ENCODE measurements at regions not wholly inside any gene's neighbourhood (a gene's known extent, or its start where the extent isn't known, plus 50 kb on each side); places are given as distances from the start of the nearest gene placed in this dataset.
A peak's percentile ranks its signal among the peaks of the same experiment; 100 is the strongest.
"Not testable (repeated sequence)": the region's sequence is repeated elsewhere in the genome, so short reads cannot be mapped to it uniquely, and the experiment has no call there.

DNA sequence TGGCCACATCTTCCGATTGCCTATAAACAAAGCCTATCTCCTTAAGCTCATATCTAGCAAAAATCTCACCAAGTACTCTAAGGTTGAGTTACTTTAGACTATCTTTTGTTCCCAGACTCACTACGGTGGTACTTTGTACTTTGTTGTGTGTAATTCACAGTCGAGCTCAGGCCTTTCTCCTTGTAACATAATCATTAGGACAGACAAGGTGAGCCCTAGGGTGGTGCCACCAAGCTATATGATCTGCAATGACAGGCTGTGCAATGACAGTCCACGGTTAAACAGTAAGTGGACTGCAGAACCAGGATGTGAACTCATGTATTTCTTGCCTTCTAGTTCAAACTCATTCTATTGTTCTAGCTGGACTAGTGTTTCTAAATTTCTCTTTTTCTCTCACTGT, 132.2 kb downstream of the UBE2U start:
- H3K4me3 ChIP-seq (ENCODE audit: low read depth in 1 of 2, low read length in 2 of 2) = no peak overlapping the region
- 76 to 78% methylated on average over 4 of the region's 4 CpGs for WGBS, 2 donors
- no peaks in the 10 kb centered on the region for H3K9me3 ChIP-seq (ENCODE audit: control insufficient read depth in 2 of 2, insufficient read depth in 1 of 2, low read depth in 1 of 2, low read length in 1 of 2)
- no peak overlapping the region for H3K27ac ChIP-seq (ENCODE audit: low read depth in 2 of 2, low read length in 1 of 2)
- peaks cover 0 to 2% of the 10 kb centered on the region in 2 donors for H3K27me3 ChIP-seq (ENCODE audit: control insufficient read depth in 1 of 2, insufficient read depth in 2 of 2, low read length in 2 of 2)
- no peaks in the 10 kb centered on the region for H3K36me3 ChIP-seq (ENCODE audit: control insufficient read depth in 2 of 2, insufficient read depth in 2 of 2, low read length in 1 of 2)
- H3K4me1 ChIP-seq (ENCODE audit: control insufficient read depth in 2 of 2, insufficient read depth in 2 of 2, low read length in 1 of 2) = no peaks in the 10 kb centered on the region

GRCh38 chr1:64337475-64337874, 132.5 kb upstream of the CACHD1 start:
- Histone ChIP-seq H3K27me3 (ENCODE audit: control insufficient read depth in 1 of 2, insufficient read depth in 2 of 2, low read length in 2 of 2) (peaks cover 0 to 2% of the 10 kb centered on the region in 2 donors), H3K4me3 (ENCODE audit: low read depth in 1 of 2, low read length in 2 of 2) (no peak overlapping the region), H3K9me3 (ENCODE audit: control insufficient read depth in 2 of 2, insufficient read depth in 1 of 2, low read depth in 1 of 2, low read length in 1 of 2) (no peaks in the 10 kb centered on the region), H3K36me3 (ENCODE audit: control insufficient read depth in 2 of 2, insufficient read depth in 2 of 2, low read length in 1 of 2) (no peaks in the 10 kb centered on the region), H3K27ac (ENCODE audit: low read depth in 2 of 2, low read length in 1 of 2) (no peak overlapping the region), H3K4me1 (ENCODE audit: control insufficient read depth in 2 of 2, insufficient read depth in 2 of 2, low read length in 1 of 2) (no peaks in the 10 kb centered on the region)
- WGBS, 2 donors = 90% methylated on average over 4 of the region's 4 CpGs

DNA sequence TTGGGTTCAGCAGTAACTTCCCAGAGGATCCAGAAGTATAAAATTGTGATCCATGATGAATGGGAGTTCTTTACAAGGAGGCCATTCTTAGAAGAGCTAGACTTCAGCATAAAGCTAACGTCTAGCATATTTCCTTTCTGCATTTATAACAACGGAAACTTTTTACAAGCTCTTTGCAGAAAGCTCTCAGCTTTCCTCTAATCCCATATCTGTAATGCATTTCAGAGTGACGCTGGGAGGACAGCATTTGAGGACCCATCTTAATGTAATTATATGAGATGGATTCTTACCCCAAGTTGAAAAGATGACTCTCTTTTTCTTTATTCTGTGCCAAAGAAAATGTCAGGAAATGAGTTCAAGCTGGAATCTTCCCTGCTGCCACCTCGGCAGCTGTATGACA, 132.0 kb upstream of the CACHD1 start:
- WGBS, 2 donors = 59 to 62% methylated on average over 4 of the region's 4 CpGs
- Histone ChIP-seq H3K27ac (ENCODE audit: low read depth in 2 of 2, low read length in 1 of 2) (no peak overlapping the region), H3K4me1 (ENCODE audit: control insufficient read depth in 2 of 2, insufficient read depth in 2 of 2, low read length in 1 of 2) (no peaks in the 10 kb centered on the region), H3K9me3 (ENCODE audit: control insufficient read depth in 2 of 2, insufficient read depth in 1 of 2, low read depth in 1 of 2, low read length in 1 of 2) (no peaks in the 10 kb centered on the region), H3K27me3 (ENCODE audit: control insufficient read depth in 1 of 2, insufficient read depth in 2 of 2, low read length in 2 of 2) (peaks cover 0 to 2% of the 10 kb centered on the region in 2 donors), H3K36me3 (ENCODE audit: control insufficient read depth in 2 of 2, insufficient read depth in 2 of 2, low read length in 1 of 2) (no peaks in the 10 kb centered on the region), H3K4me3 (ENCODE audit: low read depth in 1 of 2, low read length in 2 of 2) (no peak overlapping the region)

GRCh38 chr1:64340361-64340760, 129.6 kb upstream of the CACHD1 start:
- Histone ChIP-seq H3K36me3 (ENCODE audit: control insufficient read depth in 2 of 2, insufficient read depth in 2 of 2, low read length in 1 of 2) (no peaks in the 10 kb centered on the region), H3K9me3 (ENCODE audit: control insufficient read depth in 2 of 2, insufficient read depth in 1 of 2, low read depth in 1 of 2, low read length in 1 of 2) (no peaks in the 10 kb centered on the region), H3K27me3 (ENCODE audit: control insufficient read depth in 1 of 2, insufficient read depth in 2 of 2, low read length in 2 of 2) (no peaks in the 10 kb centered on the region), H3K27ac (ENCODE audit: low read depth in 2 of 2, low read length in 1 of 2) (no peak overlapping the region), H3K4me1 (ENCODE audit: control insufficient read depth in 2 of 2, insufficient read depth in 2 of 2, low read length in 1 of 2) (no peaks in the 10 kb centered on the region), H3K4me3 (ENCODE audit: low read depth in 1 of 2, low read length in 2 of 2) (no peak overlapping the region)
- 90 to 93% methylated on average over 2 of the region's 2 CpGs for WGBS, 2 donors

DNA sequence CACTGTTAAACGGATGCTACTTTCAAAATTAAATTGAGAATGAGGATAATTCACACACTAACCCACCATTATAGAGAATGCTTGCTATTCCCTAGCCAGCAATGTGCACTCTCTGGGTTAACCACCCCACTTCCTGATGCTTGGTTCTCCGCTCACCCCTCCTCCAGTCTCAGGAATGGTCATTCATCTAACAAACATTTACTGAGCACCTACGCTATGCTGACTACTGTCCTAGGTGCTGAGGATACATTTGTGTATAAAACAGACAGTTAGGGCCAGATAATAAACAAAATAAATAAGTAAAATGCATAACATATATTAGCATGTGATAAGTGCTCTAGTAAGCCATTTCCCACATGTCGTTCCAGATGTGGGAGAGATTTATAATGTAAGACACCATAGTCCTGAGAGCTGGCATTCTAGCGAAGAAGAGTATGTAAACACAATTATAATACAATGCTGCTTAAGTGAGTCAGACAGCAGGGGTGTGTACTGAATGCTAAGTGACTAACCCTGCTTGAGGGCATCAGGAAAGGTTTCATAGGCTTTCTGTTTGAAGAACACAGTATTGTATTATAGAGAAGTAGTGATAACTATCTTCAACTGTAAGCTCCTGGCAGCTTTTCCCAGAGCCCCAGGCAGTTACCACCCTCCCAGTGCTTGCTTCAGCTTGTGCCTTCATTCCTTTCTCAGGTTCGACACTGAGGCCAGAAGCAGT, 126.7 kb upstream of the CACHD1 start:
- 49 to 58% methylated on average over 6 of the region's 6 CpGs for WGBS, 2 donors
- H3K9me3 ChIP-seq (ENCODE audit: control insufficient read depth in 2 of 2, insufficient read depth in 1 of 2, low read depth in 1 of 2, low read length in 1 of 2) = no peaks in the 10 kb centered on the region
- peak overlapping the region; percentile 14 to 83 for H3K27ac ChIP-seq (ENCODE audit: low read depth in 2 of 2, low read length in 1 of 2)
- H3K4me1 ChIP-seq (ENCODE audit: control insufficient read depth in 2 of 2, insufficient read depth in 2 of 2, low read length in 1 of 2) = no peaks in the 10 kb centered on the region
- no peaks in the 10 kb centered on the region for H3K36me3 ChIP-seq (ENCODE audit: control insufficient read depth in 2 of 2, insufficient read depth in 2 of 2, low read length in 1 of 2)
- H3K4me3 ChIP-seq (ENCODE audit: low read depth in 1 of 2, low read length in 2 of 2) = no peak overlapping the region
- no peaks in the 10 kb centered on the region for H3K27me3 ChIP-seq (ENCODE audit: control insufficient read depth in 1 of 2, insufficient read depth in 2 of 2, low read length in 2 of 2)

GRCh38 chr1:64343823-64344190, 126.1 kb upstream of the CACHD1 start:
- 36 to 56% methylated on average over 3 of the region's 3 CpGs for WGBS, 2 donors
- Histone ChIP-seq H3K27me3 (ENCODE audit: control insufficient read depth in 1 of 2, insufficient read depth in 2 of 2, low read length in 2 of 2) (no peaks in the 10 kb centered on the region), H3K27ac (ENCODE audit: low read depth in 2 of 2, low read length in 1 of 2) (peak overlapping the region; percentile 14 to 83), H3K4me1 (ENCODE audit: control insufficient read depth in 2 of 2, insufficient read depth in 2 of 2, low read length in 1 of 2) (no peaks in the 10 kb centered on the region), H3K4me3 (ENCODE audit: low read depth in 1 of 2, low read length in 2 of 2) (no peak overlapping the region), H3K9me3 (ENCODE audit: control insufficient read depth in 2 of 2, insufficient read depth in 1 of 2, low read depth in 1 of 2, low read length in 1 of 2) (no peaks in the 10 kb centered on the region), H3K36me3 (ENCODE audit: control insufficient read depth in 2 of 2, insufficient read depth in 2 of 2, low read length in 1 of 2) (no peaks in the 10 kb centered on the region)

DNA sequence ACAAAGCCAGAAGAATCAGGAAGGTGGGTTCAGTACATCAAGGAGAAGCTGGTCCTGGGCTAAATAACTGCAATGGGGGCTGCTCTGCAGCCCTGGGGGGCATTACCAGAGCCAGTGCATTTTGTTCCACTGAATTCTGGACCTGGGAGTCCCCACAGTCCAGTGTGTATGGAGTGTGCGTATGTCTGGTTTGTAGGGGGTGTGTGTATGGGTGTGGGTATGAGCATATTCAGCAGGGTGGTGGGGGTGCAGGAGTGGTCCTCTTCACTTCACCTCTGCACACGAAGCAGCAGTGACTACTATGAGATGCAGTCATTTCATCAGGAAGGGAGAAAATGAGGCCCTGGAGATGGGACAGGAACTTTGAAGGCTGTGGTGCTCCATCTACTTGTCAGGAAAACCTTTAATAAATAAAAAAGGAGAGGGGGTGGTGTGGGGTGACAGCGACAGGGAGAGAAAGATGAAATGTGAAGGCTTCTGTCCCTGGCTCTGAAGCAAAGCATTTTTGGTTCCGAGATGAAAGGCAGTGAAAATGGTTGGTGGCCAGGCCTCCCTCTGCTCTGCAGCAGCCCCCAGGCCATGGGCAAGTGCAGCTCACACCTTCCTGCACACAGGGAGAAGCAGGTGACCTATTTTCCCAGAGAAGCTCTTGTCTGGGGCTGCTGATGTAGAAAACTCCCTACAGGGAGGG, 121.5 kb upstream of the CACHD1 start:
- Histone ChIP-seq H3K4me1 (ENCODE audit: control insufficient read depth in 2 of 2, insufficient read depth in 2 of 2, low read length in 1 of 2) (no peaks in the 10 kb centered on the region), H3K27ac (ENCODE audit: low read depth in 2 of 2, low read length in 1 of 2) (no peak overlapping the region), H3K27me3 (ENCODE audit: control insufficient read depth in 1 of 2, insufficient read depth in 2 of 2, low read length in 2 of 2) (no peaks in the 10 kb centered on the region), H3K9me3 (ENCODE audit: control insufficient read depth in 2 of 2, insufficient read depth in 1 of 2, low read depth in 1 of 2, low read length in 1 of 2) (no peaks in the 10 kb centered on the region), H3K36me3 (ENCODE audit: control insufficient read depth in 2 of 2, insufficient read depth in 2 of 2, low read length in 1 of 2) (no peaks in the 10 kb centered on the region), H3K4me3 (ENCODE audit: low read depth in 1 of 2, low read length in 2 of 2) (no peak overlapping the region)
- WGBS, 2 donors = 67 to 72% methylated on average over 4 of the region's 4 CpGs

DNA sequence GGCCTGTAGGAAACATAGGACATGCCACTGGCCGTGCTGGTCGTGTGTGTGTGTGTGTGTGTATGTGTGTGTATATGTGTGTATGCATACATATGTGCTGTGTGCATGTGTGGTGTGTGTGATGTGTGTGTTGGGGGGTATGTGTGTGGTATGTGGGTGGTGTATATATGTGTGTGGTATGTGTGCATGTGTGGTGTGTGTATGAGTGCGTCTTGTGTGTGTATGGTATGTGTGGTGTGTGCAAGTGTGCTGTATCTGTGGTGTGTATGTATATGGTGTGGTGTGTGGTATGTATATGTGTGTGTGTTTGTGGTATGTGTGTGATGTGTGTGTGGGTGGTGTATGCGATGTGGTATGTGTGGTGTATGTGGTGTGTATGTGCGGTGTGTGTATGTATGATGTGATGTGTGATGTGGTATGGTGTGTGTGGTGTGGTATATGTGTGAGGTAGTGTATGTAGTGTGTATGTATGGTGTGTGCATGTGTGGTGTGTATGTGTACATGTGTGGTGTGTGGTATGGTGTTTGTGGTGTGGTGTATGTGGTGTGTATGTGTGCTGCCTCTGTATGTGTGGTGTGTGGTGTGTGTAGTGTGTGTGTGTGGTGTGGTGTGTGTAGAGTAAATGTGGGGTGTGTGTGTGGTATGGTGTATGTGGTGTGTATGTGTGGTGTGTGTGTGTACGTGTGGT, 120.8 kb upstream of the CACHD1 start:
- H3K9me3 ChIP-seq (ENCODE audit: control insufficient read depth in 2 of 2, insufficient read depth in 1 of 2, low read depth in 1 of 2, low read length in 1 of 2) = no peaks in the 10 kb centered on the region
- H3K36me3 ChIP-seq (ENCODE audit: control insufficient read depth in 2 of 2, insufficient read depth in 2 of 2, low read length in 1 of 2) = no peaks in the 10 kb centered on the region
- no peaks in the 10 kb centered on the region for H3K27me3 ChIP-seq (ENCODE audit: control insufficient read depth in 1 of 2, insufficient read depth in 2 of 2, low read length in 2 of 2)
- no peaks in the 10 kb centered on the region for H3K4me1 ChIP-seq (ENCODE audit: control insufficient read depth in 2 of 2, insufficient read depth in 2 of 2, low read length in 1 of 2)
- H3K4me3 ChIP-seq (ENCODE audit: low read depth in 1 of 2, low read length in 2 of 2) = no peak overlapping the region
- H3K27ac ChIP-seq (ENCODE audit: low read depth in 2 of 2, low read length in 1 of 2) = no peak overlapping the region
- 85 to 89% methylated on average over 6 of the region's 6 CpGs for WGBS, 2 donors

GRCh38 chr1:64355534-64355933, 114.4 kb upstream of the CACHD1 start:
- not testable (repeated sequence) for H3K27ac ChIP-seq (ENCODE audit: low read depth in 2 of 2, low read length in 1 of 2); H3K4me1 ChIP-seq (ENCODE audit: control insufficient read depth in 2 of 2, insufficient read depth in 2 of 2, low read length in 1 of 2); H3K9me3 ChIP-seq (ENCODE audit: control insufficient read depth in 2 of 2, insufficient read depth in 1 of 2, low read depth in 1 of 2, low read length in 1 of 2); H3K4me3 ChIP-seq (ENCODE audit: low read depth in 1 of 2, low read length in 2 of 2); H3K27me3 ChIP-seq (ENCODE audit: control insufficient read depth in 1 of 2, insufficient read depth in 2 of 2, low read length in 2 of 2); H3K36me3 ChIP-seq (ENCODE audit: control insufficient read depth in 2 of 2, insufficient read depth in 2 of 2, low read length in 1 of 2)
- WGBS, 2 donors = 78 to 79% methylated on average over 2 of the region's 2 CpGs

Data from esophagus (tissue), 2 donors.